ENCODE measurements at regions not wholly inside any gene's neighbourhood (a gene's known extent, or its start where the extent isn't known, plus 50 kb on each side); places are given as distances from the start of the nearest gene placed in this dataset.

DNA sequence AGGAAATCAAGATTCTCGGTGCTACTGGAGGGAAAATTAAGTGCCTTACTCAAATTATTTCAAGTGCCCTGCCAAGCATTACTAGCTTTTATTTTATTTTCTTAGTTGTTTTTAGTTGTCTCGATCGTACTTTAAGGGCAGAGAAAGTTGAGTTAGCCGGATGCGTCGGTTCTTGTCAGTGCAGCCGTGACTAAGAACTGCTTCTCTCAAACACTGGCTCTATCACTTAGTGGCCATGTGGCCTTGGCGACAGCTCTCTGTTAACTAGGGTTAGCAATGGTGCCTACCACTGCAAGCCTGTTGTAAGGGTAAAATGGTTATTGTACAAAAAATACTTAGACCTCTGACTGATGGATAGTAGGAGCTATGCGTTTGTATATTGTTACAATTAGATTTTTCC lies 227.8 kb downstream of the KATNAL1 start:
- ATAC-seq (ENCODE audit: low FRiP score in 2 of 2) (no peak), DNase-seq (no peak)
- Histone ChIP-seq H3K9me3 (no peaks in the 10 kb centered on the region), H3K36me3 (no peaks in the 10 kb centered on the region), H3K4me1 (no peaks in the 10 kb centered on the region), H3K27me3 (no peaks in the 10 kb centered on the region), H3K27ac (no peak overlapping the region), H3K4me3 (no peak overlapping the region)
- TF ChIP-seq POLR2A (IDR thresholded peaks at IDR 0.05) (no peak), EP300 (IDR thresholded peaks at IDR 0.05) (no peak), POLR2AphosphoS5 (IDR thresholded peaks at IDR 0.05) (no peak)
- TF ChIP-seq, protein P1, sequence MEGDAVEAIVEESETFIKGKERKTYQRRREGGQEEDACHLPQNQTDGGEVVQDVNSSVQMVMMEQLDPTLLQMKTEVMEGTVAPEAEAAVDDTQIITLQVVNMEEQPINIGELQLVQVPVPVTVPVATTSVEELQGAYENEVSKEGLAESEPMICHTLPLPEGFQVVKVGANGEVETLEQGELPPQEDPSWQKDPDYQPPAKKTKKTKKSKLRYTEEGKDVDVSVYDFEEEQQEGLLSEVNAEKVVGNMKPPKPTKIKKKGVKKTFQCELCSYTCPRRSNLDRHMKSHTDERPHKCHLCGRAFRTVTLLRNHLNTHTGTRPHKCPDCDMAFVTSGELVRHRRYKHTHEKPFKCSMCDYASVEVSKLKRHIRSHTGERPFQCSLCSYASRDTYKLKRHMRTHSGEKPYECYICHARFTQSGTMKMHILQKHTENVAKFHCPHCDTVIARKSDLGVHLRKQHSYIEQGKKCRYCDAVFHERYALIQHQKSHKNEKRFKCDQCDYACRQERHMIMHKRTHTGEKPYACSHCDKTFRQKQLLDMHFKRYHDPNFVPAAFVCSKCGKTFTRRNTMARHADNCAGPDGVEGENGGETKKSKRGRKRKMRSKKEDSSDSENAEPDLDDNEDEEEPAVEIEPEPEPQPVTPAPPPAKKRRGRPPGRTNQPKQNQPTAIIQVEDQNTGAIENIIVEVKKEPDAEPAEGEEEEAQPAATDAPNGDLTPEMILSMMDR (IDR thresholded peaks at IDR 0.05) = no peak
- WGBS, 2 donors = 70 to 79% methylated on average over 8 to 9 of the region's 9 CpGs

DNA sequence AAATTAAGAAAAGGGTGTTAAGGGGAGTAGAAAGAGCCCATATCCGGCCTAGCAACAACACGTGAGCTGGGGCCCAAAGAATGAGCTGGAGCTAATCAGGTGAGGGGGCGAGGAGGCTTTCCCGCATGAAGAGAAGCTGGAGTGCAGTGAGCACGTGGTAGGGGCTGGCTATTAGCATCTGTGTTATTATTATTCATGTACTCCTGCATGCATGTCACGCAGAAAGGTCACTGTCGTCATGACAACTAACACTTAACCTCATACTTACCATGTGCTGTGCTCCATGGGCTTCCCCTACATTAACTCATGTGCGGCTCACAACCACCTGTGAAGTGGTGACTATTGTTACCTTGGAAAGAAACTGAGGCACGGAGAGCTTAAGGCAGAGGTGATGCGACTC lies 227.6 kb upstream of the UBL3 start:
- H3K27ac ChIP-seq = no peak overlapping the region
- 85 to 93% methylated on average over 10 of the region's 10 CpGs for WGBS, 2 donors
- no peaks in the 10 kb centered on the region for H3K27me3 ChIP-seq
- TF ChIP-seq POLR2AphosphoS5 (IDR thresholded peaks at IDR 0.05) (no peak), EP300 (IDR thresholded peaks at IDR 0.05) (no peak), POLR2A (IDR thresholded peaks at IDR 0.05) (no peak)
- TF ChIP-seq, protein P1 (IDR thresholded peaks at IDR 0.05) = no peak
- ATAC-seq (ENCODE audit: low FRiP score in 2 of 2) (no peak), DNase-seq (no peak)
- no peak overlapping the region for H3K4me3 ChIP-seq
- H3K36me3 ChIP-seq = no peaks in the 10 kb centered on the region
- no peaks in the 10 kb centered on the region for H3K4me1 ChIP-seq
- H3K9me3 ChIP-seq = no peaks in the 10 kb centered on the region

DNA sequence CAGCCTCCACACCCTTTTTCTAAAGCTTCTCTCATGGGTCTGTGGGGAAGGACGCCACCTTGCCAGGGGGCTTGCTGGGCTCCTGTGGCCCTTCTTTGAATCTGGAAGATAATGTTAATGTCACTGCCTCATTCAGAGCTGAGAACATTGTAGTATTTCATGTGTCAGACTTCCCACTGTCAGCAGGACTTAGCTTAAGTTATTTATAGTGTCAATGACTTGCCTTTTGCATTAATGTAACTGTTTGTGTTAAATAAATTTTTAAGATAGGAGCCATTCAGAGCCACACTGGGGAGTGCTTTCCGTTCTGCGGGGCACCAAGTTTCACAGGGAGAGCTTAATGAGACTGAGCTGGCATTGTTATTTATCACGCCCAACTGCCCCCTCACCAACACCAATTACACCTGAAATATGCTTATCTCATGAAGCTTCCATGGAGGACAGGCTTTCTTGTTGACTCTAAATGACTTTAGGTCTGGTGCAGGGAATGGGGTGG lies 226.9 kb upstream of the UBL3 start:
- H3K4me3 ChIP-seq = no peak overlapping the region
- H3K27ac ChIP-seq = no peak overlapping the region
- DNase-seq (no peak), ATAC-seq (ENCODE audit: low FRiP score in 2 of 2) (no peak)
- no peaks in the 10 kb centered on the region for H3K9me3 ChIP-seq
- no peaks in the 10 kb centered on the region for H3K4me1 ChIP-seq
- H3K27me3 ChIP-seq = no peaks in the 10 kb centered on the region
- TF ChIP-seq EP300 (IDR thresholded peaks at IDR 0.05) = no peak
- TF ChIP-seq, protein P1 (IDR thresholded peaks at IDR 0.05) = no peak
- TF ChIP-seq POLR2A (IDR thresholded peaks at IDR 0.05) = no peak
- no peak for TF ChIP-seq POLR2AphosphoS5 (IDR thresholded peaks at IDR 0.05)
- WGBS, 2 donors = 79 to 83% methylated on average over 4 of the region's 4 CpGs
- no peaks in the 10 kb centered on the region for H3K36me3 ChIP-seq

DNA sequence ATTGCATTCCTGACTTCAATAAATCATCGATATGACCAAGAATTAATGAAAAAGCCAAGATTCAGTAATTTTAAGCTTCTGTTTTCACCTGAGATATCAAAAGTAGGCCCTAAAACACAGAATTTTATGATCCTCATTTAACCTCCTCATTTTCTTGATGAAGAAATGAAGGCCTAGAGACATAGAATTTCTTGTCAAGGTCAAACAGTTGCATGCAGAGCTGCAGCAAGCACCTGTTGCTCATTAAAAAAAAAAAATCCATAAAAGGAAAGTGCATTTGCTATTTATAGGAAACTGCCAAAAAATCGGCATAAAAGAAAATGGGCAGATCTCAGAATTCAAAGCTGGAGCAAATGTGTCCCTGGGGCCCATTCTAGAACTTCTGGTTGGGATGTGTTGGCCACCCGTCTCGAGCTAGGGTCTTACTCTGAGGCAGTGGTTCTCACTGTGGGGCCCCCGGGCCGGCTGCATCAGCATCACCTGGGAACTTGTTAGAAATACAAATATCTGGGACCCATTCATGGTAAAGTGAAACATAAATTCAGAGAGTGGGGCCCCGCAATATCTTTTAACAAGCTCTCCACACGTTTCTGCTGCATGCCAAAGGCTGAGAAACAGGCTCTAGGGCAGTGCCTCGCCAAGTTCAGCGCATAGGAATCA lies 224.7 kb upstream of the UBL3 start:
- WGBS, 2 donors = 86 to 89% methylated on average over 10 of the region's 10 CpGs

More for the DNA sequence above, 224.7 kb upstream of the UBL3 start:
- TF ChIP-seq POLR2AphosphoS5 (IDR thresholded peaks at IDR 0.05) (no peak), EP300 (IDR thresholded peaks at IDR 0.05) (no peak), POLR2A (IDR thresholded peaks at IDR 0.05) (no peak)
- TF ChIP-seq, protein P1 (IDR thresholded peaks at IDR 0.05) = no peak
- no peaks in the 10 kb centered on the region for H3K9me3 ChIP-seq
- no peaks in the 10 kb centered on the region for H3K4me1 ChIP-seq
- H3K4me3 ChIP-seq = no peak overlapping the region
- H3K27ac ChIP-seq = no peak overlapping the region
- DNase-seq = peak in 1 of 2 donors; percentile 32
- no peak for ATAC-seq (ENCODE audit: low FRiP score in 2 of 2)
- H3K36me3 ChIP-seq = no peaks in the 10 kb centered on the region
- no peaks in the 10 kb centered on the region for H3K27me3 ChIP-seq

Data from upper lobe of left lung (tissue), 6 donors.